ENCODE measurements at regions not wholly inside any gene's neighbourhood (a gene's known extent, or its start where the extent isn't known, plus 50 kb on each side); places are given as distances from the start of the nearest gene placed in this dataset.
"Not testable (repeated sequence)": the region's sequence is repeated elsewhere in the genome, so short reads cannot be mapped to it uniquely, and the experiment has no call there.

DNA sequence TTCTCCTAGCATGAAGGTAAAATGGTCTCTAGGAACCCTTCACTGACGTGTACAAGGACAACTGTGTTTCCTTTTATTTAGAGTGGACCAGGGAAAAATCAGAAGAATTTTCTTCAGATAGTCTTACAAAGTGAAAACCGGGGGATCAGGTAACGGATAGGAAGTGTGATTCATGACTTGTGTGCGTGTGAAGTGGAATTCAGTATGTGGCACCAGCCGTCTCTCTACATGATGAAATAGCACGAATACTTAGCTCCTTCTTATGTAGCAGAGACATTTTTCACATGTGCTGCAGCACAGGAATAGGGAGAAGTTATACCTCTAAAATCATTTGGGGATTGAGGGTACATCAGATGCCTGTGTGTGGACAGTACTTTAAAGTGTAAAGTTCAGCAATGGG, 159.2 kb downstream of the MEX3B start:
- Histone ChIP-seq H3K4me3 (replicated peaks; ENCODE audit: low read depth, low read length) (no peak overlapping the region), H3K36me3 (ENCODE audit: control insufficient read depth, insufficient read depth, low read length) (no peaks in the 10 kb centered on the region), H3K27me3 (replicated peaks; ENCODE audit: control insufficient read depth, insufficient read depth, low read length) (no peaks in the 10 kb centered on the region)
- TF ChIP-seq, protein P1, sequence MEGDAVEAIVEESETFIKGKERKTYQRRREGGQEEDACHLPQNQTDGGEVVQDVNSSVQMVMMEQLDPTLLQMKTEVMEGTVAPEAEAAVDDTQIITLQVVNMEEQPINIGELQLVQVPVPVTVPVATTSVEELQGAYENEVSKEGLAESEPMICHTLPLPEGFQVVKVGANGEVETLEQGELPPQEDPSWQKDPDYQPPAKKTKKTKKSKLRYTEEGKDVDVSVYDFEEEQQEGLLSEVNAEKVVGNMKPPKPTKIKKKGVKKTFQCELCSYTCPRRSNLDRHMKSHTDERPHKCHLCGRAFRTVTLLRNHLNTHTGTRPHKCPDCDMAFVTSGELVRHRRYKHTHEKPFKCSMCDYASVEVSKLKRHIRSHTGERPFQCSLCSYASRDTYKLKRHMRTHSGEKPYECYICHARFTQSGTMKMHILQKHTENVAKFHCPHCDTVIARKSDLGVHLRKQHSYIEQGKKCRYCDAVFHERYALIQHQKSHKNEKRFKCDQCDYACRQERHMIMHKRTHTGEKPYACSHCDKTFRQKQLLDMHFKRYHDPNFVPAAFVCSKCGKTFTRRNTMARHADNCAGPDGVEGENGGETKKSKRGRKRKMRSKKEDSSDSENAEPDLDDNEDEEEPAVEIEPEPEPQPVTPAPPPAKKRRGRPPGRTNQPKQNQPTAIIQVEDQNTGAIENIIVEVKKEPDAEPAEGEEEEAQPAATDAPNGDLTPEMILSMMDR (IDR thresholded peaks at IDR 0.05; ENCODE audit: insufficient read depth, low read length, poor library complexity, severe bottlenecking), result no peak
- no peak for DNase-seq (ENCODE audit: extremely low read depth, insufficient read length)

DNA sequence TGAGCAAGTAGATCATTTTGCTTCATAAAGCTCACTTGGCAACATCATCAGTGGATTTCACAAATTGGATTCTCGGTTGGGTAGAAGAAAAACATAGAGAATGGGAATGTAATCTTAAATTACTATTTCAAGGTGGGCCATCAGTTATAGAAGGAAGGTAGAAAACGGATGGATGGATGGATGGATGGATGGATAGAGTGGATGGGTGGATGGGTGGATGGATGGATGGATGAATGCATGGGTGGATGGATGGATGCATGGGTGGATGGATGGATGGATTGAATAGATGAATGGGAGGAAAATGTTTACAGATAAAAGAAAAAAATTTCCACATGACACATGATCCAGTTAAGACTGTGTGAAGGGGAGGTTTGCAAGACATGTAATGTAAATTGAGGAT, 159.7 kb downstream of the MEX3B start:
- TF ChIP-seq, protein P1 (IDR thresholded peaks at IDR 0.05; ENCODE audit: insufficient read depth, low read length, poor library complexity, severe bottlenecking), result no peak
- H3K36me3 ChIP-seq (ENCODE audit: control insufficient read depth, insufficient read depth, low read length), result no peaks in the 10 kb centered on the region
- no peak for DNase-seq (ENCODE audit: extremely low read depth, insufficient read length)
- no peaks in the 10 kb centered on the region for H3K27me3 ChIP-seq (replicated peaks; ENCODE audit: control insufficient read depth, insufficient read depth, low read length)
- H3K4me3 ChIP-seq (replicated peaks; ENCODE audit: low read depth, low read length), result no peak overlapping the region

DNA sequence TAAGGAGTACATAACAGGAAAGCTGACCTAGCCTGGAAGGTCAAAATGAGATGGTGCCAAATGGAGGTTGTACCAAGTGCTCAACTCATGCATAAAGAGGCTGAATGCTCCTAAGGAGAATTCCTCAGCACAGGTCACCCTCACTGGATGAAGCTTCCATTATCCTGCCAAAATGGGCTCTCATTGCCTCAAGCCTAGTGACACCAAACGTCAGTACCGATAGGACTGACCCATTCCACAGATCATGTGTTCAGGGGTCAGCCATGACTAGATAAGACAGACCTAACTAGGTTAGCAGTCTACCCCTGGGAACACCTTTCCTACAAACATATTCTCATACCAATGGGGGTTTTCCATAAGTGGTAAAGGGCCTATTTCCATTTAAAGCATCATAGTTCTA, 160.7 kb downstream of the MEX3B start:
- Histone ChIP-seq H3K4me3 (replicated peaks; ENCODE audit: low read depth, low read length) (no peak overlapping the region), H3K36me3 (ENCODE audit: control insufficient read depth, insufficient read depth, low read length) (no peaks in the 10 kb centered on the region), H3K27me3 (replicated peaks; ENCODE audit: control insufficient read depth, insufficient read depth, low read length) (no peaks in the 10 kb centered on the region)
- TF ChIP-seq, protein P1 (IDR thresholded peaks at IDR 0.05; ENCODE audit: insufficient read depth, low read length, poor library complexity, severe bottlenecking), result no peak
- DNase-seq (ENCODE audit: extremely low read depth, insufficient read length), result no peak

DNA sequence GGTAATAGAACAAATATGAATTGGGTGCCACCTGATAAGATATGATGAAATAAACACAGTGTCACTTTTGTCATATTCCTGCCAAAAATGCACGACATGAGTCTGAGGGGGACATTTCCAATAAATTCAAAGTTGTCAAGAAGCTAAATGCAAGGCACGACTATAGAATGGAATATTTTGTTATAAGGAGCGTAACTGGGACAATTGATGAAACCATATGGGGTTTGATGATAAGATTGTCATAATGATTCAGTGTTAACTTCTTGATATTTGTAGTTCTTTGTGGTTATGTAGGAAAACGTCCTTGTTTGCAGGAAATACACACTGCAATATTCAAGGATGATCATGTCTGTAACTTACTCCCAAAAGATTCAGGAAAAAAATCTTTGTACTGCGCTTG, 163.3 kb downstream of the MEX3B start:
- Histone ChIP-seq H3K4me3 (replicated peaks; ENCODE audit: low read depth, low read length) (no peak overlapping the region), H3K27me3 (replicated peaks; ENCODE audit: control insufficient read depth, insufficient read depth, low read length) (no peaks in the 10 kb centered on the region), H3K36me3 (ENCODE audit: control insufficient read depth, insufficient read depth, low read length) (no peaks in the 10 kb centered on the region)
- DNase-seq (ENCODE audit: extremely low read depth, insufficient read length), result no peak
- TF ChIP-seq, protein P1 (IDR thresholded peaks at IDR 0.05; ENCODE audit: insufficient read depth, low read length, poor library complexity, severe bottlenecking), result no peak

DNA sequence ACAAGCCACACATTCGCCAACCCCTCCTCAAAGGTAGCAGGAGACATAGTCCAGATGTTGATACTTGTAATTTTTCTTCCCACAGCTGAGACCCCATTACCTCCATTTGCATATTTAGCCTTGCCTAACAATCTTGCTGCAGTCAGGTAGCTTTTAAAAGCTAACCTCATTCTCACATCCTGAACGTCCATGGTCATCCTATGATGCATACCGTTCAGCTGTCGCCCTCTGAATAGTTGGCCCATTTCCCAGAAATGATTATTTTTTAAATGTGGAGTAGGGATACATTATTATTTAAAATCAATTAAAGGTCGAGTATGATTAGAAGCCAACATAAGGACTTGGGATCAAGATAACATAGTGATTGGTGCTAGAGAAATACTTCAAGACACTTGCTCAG, 165.0 kb downstream of the MEX3B start:
- no peaks in the 10 kb centered on the region for H3K36me3 ChIP-seq (ENCODE audit: control insufficient read depth, insufficient read depth, low read length)
- no peaks in the 10 kb centered on the region for H3K27me3 ChIP-seq (replicated peaks; ENCODE audit: control insufficient read depth, insufficient read depth, low read length)
- TF ChIP-seq, protein P1 (IDR thresholded peaks at IDR 0.05; ENCODE audit: insufficient read depth, low read length, poor library complexity, severe bottlenecking), result no peak
- no peak overlapping the region for H3K4me3 ChIP-seq (replicated peaks; ENCODE audit: low read depth, low read length)
- DNase-seq (ENCODE audit: extremely low read depth, insufficient read length), result no peak

DNA sequence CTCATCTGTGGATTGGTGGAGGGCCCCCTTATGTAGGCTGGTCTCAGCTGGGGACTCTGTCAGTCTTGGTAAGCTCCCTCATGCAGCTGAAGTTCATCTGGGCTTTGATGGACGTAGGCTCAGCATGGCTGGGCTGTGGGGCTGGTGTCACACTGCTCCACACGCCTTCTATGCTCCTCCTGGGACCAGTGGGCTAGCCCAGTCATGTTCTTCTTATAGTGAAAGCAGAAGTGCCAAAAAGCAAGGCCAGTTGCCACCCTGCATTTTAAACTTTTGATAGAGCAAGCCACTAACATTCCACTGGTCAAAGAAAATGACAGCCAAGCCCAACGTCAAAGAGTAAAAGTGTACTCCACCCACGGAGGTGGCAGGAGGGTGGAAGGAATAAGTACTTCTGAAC, 165.5 kb downstream of the MEX3B start:
- TF ChIP-seq, protein P1 (IDR thresholded peaks at IDR 0.05; ENCODE audit: insufficient read depth, low read length, poor library complexity, severe bottlenecking), result no peak
- Histone ChIP-seq H3K27me3 (replicated peaks; ENCODE audit: control insufficient read depth, insufficient read depth, low read length) (no peaks in the 10 kb centered on the region), H3K4me3 (replicated peaks; ENCODE audit: low read depth, low read length) (no peak overlapping the region), H3K36me3 (ENCODE audit: control insufficient read depth, insufficient read depth, low read length) (no peaks in the 10 kb centered on the region)
- DNase-seq (ENCODE audit: extremely low read depth, insufficient read length), result peak; percentile 36

DNA sequence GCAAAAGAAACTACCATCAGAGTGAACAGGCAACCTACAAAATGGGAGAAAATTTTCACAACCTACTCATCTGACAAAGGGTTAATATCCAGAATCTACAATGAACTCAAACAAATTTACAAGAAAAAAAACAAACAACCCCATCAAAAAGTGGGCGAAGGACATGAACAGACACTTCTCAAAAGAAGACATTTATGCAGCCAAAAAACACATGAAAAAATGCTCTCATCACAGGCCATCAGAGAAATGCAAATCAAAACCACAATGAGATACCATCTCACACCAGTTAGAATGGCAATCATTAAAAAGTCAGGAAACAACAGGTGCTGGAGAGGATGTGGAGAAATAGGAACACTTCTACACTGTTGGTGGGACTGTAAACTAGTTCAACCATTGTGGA, 170.1 kb downstream of the MEX3B start:
- not testable (repeated sequence) for DNase-seq (ENCODE audit: extremely low read depth, insufficient read length); H3K36me3 ChIP-seq (ENCODE audit: control insufficient read depth, insufficient read depth, low read length); H3K27me3 ChIP-seq (replicated peaks; ENCODE audit: control insufficient read depth, insufficient read depth, low read length); H3K4me3 ChIP-seq (replicated peaks; ENCODE audit: low read depth, low read length)

DNA sequence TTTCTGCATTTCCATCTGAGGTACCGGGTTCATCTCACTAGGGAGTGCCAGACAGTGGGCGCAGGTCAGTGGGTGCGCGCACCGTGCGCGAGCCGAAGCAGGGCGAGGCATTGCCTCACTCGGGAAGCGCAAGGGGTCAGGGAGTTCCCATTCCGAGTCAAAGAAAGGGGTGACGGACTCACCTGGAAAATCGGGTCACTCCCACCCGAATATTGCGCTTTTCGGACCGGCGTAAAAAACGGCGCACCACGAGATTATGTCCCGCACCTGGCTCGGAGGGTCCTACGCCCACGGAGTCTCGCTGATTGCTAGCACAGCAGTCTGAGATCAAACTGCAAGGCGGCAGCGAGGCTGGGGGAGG, 175.1 kb downstream of the MEX3B start:
- not testable (repeated sequence) for H3K36me3 ChIP-seq (ENCODE audit: control insufficient read depth, insufficient read depth, low read length); H3K4me3 ChIP-seq (replicated peaks; ENCODE audit: low read depth, low read length)

More for the DNA sequence above, 175.1 kb downstream of the MEX3B start:
- H3K27me3 ChIP-seq (replicated peaks; ENCODE audit: control insufficient read depth, insufficient read depth, low read length); DNase-seq (ENCODE audit: extremely low read depth, insufficient read length): not testable (repeated sequence)

All from GM06990 (cell line).